Hematopoietic multipotent progenitor cell (in vitro differentiated cells): ENCODE measurements at regions not wholly inside any gene's neighbourhood (a gene's known extent, or its start where the extent isn't known, plus 50 kb on each side); places are given as distances from the start of the nearest gene placed in this dataset.

Source experiments
- DNase-seq, 3 donors: peaks; one replicate each; pipeline ENCODE4 v3.0.0-alpha.2; 2011 to 2015; ENCODE audit warnings: low read depth in 2 of 3, low spot score in 2 of 3

GRCh38 chr14:26987744-26988363 lies 390.0 kb upstream of the NOVA1 start:
- no peak for DNase-seq

- no peak for DNase-seq
Observed at GRCh38 chr14:26990946-26991345, 393.1 kb upstream of the NOVA1 start.

DNA sequence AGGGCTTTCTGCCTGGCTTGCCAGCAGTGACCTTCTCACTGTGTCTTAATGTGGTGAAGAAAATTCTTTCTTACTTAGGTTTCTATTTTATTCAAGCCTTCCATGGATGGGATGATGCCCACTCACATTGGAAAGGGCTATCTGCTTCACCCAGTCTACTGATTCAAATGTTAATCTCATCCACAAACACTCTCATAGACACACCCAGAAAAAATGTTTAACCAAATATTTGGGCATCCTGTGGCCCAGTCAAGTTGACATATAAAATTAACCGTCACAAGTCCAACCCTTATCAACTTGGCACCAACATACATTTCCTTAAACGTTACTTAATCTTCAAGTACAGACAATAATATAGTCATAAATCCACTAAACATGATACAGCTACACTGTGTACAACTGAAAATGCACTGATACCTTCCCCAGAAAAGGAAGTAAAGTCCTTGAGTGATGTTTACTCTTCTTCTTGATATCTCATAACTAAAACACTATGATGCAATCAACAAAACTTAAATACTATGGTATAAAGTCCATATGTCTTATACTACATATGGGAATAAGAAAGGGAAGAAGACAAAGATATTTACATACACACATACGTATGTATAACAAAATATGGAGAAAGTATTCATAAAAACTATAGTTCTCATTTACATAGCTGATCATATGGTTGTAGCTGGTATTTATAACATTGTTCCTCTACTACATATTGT lies 394.7 kb upstream of the NOVA1 start:
- DNase-seq, result no peak

- DNase-seq, result no peak
Observed at GRCh38 chr14:26993556-26993955, 395.7 kb upstream of the NOVA1 start.

DNA sequence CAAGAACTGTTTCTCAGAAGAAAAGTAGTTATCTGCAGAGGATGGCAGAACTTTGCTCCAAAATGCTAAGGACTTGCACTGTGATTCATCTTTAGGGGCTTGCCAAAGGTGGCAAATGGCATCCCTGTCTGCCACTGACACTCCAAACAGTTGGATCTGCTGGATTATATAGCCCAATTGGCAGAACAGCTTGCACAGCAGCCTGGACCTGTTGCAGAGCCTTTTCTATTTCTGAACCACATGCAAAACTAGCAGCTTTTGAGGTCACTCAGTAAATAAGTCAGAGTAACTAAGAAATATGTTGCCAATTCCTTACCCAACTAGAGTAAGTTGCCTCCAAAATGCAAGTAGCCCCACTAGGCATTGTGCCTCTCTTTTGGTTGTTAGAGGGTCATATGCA lies 397.5 kb upstream of the NOVA1 start:
- no peak for DNase-seq

GRCh38 chr14:26996246-26996645 lies 398.4 kb upstream of the NOVA1 start:
- no peak for DNase-seq

DNA sequence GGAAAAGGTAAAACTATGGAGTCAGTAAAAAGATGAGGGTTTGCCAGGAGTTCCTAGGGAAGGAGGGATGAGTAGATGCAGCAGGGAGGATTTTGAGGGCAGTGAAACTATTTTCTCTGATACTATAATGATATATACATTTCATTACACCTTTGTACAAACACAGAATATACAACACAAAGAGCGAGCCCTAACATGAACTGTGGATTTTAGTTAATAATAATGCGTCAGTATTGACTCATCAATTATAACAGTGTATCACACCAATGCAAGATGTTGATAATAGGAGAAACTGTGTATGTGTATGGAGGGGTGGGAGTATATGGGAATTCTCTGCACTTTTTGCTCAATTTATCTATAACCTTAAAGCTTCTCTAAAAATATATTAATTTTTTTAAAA lies 404.3 kb upstream of the NOVA1 start:
- no peak for DNase-seq

- DNase-seq, result no peak
Observed at GRCh38 chr14:27006570-27006969, 408.7 kb upstream of the NOVA1 start.

- DNase-seq, result no peak
Observed at GRCh38 chr14:27008187-27008586, 410.4 kb upstream of the NOVA1 start.

DNA sequence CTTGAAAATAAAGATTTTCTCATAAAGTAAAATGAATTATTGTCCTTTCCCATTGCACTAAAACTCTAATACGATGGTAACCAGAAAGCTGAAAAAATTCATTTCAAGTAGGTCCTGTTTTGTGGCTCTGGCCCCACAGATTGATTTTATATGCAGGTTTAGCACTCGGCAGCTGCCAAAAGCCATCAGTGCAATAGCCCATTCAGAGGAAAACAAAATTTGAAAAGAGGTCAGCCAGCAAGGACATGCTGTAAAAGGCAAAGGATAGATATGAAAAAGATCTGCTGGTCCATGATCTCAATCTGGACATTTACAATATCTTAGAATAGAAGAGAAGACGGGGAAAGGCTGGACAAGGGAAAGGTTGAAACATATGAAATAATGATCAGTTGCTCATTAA lies 414.8 kb upstream of the NOVA1 start:
- no peak for DNase-seq

GRCh38 chr14:27013678-27014077 lies 415.8 kb upstream of the NOVA1 start:
- DNase-seq, result no peak

GRCh38 chr14:27015065-27015464 lies 417.2 kb upstream of the NOVA1 start:
- no peak for DNase-seq

DNA sequence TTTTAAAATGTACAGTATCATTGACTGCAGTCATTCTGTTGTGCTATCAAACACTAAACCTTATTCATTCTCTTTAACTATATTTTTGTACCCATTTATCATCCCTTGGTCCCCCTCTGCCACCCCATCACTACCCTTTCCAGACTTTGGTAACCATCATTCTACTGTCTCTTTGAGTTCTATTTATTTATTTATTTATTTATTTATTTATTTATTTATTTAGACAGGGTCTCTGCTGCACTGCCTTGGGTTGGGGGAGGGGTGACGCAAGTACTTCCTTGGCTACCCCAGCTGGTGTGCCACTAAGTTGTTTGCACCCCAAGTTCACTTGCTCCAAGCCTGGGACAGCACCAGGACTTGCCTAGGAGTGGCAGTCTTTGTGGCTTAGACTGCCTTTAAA lies 427.8 kb upstream of the NOVA1 start:
- DNase-seq, result no peak

GRCh38 chr14:27026097-27026496 lies 428.3 kb upstream of the NOVA1 start:
- DNase-seq, result no peak

DNA sequence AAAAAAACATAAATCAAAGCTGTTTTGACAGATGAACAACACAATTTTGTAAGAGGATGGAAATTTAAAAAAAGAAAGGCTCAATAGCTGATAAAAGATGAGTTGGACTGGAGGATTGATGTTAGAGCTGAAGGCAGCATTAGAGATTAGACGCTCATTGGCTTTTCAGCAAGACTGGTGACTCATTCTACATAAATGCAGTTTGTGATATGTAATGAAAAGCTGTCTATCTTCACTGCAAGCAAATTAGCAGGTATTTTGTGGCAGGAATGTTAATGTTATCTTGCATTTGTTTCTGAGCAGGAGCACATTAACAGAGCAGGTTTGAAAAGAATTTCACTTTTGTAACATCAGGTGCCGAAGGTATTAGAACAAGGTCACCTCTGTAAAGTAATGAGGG lies 442.7 kb upstream of the NOVA1 start:
- DNase-seq, result no peak

GRCh38 chr14:27049701-27050100 lies 451.9 kb upstream of the NOVA1 start:
- no peak for DNase-seq

GRCh38 chr14:27050208-27050607 lies 452.4 kb upstream of the NOVA1 start:
- DNase-seq, result no peak

GRCh38 chr14:27056586-27056985 lies 458.8 kb upstream of the NOVA1 start:
- no peak for DNase-seq

GRCh38 chr14:27061299-27061698 lies 463.5 kb upstream of the NOVA1 start:
- DNase-seq, result no peak

GRCh38 chr14:27063959-27064358 lies 466.1 kb upstream of the NOVA1 start:
- no peak for DNase-seq

DNA sequence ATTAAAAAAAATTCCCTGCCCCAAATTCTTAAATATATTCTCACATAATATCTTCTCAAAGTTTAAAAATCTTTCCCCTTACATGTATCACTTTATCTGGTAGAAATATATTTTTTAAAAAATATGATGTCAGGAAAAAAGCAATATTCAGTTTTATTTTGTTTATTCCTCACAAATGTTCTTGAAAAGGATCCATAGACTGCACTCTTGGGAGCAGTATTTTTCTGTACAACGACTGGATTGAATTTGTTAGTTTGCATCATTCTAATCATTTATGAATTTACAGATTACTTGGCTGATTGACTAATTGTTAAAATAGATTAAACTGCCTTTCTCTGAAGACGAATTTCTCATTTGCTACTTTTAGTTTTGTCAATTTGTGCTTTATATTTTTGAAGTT lies 468.1 kb upstream of the NOVA1 start:
- DNase-seq, result no peak

DNA sequence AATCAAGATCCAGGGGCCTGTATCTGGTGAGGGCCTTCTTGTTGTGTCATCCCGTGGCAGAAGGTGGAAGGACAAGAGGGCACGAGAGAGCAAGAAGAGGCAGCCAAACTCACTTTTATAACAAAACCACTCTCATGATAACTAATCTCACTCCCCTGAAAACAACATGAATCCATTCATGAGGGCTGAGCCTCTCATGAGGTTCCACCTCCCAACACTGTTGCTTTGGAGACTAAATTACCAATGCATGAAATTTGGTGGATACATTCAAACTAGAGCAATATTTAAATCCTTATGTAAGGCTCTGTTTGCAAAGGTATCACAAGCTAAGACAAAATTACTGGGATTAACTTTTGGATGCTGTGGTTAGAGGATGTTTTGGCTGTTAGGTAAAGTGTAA lies 470.1 kb upstream of the NOVA1 start:
- DNase-seq, result no peak

GRCh38 chr14:27072589-27072988 lies 474.8 kb upstream of the NOVA1 start:
- DNase-seq, result no peak
